ENCODE measurements at regions not wholly inside any gene's neighbourhood (a gene's known extent, or its start where the extent isn't known, plus 50 kb on each side); places are given as distances from the start of the nearest gene placed in this dataset.

GRCh38 chr17:71486261-71486660 is 634.6 kb upstream of the SOX9 start:
- TF ChIP-seq, protein P1, sequence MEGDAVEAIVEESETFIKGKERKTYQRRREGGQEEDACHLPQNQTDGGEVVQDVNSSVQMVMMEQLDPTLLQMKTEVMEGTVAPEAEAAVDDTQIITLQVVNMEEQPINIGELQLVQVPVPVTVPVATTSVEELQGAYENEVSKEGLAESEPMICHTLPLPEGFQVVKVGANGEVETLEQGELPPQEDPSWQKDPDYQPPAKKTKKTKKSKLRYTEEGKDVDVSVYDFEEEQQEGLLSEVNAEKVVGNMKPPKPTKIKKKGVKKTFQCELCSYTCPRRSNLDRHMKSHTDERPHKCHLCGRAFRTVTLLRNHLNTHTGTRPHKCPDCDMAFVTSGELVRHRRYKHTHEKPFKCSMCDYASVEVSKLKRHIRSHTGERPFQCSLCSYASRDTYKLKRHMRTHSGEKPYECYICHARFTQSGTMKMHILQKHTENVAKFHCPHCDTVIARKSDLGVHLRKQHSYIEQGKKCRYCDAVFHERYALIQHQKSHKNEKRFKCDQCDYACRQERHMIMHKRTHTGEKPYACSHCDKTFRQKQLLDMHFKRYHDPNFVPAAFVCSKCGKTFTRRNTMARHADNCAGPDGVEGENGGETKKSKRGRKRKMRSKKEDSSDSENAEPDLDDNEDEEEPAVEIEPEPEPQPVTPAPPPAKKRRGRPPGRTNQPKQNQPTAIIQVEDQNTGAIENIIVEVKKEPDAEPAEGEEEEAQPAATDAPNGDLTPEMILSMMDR (IDR thresholded peaks at IDR 0.05): no peak
- TF ChIP-seq POLR2A (IDR thresholded peaks at IDR 0.05; ENCODE audit: low read length): no peak
